ENCODE measurements at regions not wholly inside any gene's neighbourhood (a gene's known extent, or its start where the extent isn't known, plus 50 kb on each side); places are given as distances from the start of the nearest gene placed in this dataset.

DNA sequence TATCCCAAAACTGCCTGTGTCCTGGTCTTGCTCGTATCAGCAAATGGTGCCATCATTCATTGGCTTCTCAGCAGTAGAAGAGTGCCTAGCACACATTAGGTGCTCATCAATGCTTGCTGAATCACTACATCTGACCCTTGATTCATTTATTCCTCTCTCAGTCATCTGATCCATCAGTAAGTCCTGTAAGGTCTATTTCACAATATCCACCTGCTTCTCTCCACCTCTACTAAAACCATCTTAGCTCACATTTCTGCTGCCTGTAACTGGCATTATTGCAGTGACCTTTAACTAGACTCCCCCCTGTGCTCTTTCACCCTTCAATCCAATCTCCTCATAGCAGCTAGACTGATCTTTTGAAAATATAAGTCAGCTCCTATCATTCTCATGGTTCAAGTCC lies 387.6 kb upstream of the SPRED2 start:
- intact Hi-C loops (cut with DNase I; ENCODE audit: low total_unique reads): no loop called here
- Histone ChIP-seq H3K9me3 (no peaks in the 10 kb centered on the region), H3K4me1 (no peaks in the 10 kb centered on the region), H3K27me3 (no peaks in the 10 kb centered on the region), H3K4me3 (no peak overlapping the region), H3K36me3 (no peaks in the 10 kb centered on the region), H3K27ac (no peak overlapping the region)
- in situ Hi-C loops (cut with MboI; ENCODE audit: low sequenced_read_pairs in 4 of 4): no loop called here
- DNase-seq (no peak), ATAC-seq (no peak)
- TF ChIP-seq POLR2A (IDR thresholded peaks at IDR 0.05): no peak
- TF ChIP-seq, protein P1, sequence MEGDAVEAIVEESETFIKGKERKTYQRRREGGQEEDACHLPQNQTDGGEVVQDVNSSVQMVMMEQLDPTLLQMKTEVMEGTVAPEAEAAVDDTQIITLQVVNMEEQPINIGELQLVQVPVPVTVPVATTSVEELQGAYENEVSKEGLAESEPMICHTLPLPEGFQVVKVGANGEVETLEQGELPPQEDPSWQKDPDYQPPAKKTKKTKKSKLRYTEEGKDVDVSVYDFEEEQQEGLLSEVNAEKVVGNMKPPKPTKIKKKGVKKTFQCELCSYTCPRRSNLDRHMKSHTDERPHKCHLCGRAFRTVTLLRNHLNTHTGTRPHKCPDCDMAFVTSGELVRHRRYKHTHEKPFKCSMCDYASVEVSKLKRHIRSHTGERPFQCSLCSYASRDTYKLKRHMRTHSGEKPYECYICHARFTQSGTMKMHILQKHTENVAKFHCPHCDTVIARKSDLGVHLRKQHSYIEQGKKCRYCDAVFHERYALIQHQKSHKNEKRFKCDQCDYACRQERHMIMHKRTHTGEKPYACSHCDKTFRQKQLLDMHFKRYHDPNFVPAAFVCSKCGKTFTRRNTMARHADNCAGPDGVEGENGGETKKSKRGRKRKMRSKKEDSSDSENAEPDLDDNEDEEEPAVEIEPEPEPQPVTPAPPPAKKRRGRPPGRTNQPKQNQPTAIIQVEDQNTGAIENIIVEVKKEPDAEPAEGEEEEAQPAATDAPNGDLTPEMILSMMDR (IDR thresholded peaks at IDR 0.05 in 4 of 5, conservative IDR thresholded peaks at IDR 0.05 in 1 of 5): no peak

DNA sequence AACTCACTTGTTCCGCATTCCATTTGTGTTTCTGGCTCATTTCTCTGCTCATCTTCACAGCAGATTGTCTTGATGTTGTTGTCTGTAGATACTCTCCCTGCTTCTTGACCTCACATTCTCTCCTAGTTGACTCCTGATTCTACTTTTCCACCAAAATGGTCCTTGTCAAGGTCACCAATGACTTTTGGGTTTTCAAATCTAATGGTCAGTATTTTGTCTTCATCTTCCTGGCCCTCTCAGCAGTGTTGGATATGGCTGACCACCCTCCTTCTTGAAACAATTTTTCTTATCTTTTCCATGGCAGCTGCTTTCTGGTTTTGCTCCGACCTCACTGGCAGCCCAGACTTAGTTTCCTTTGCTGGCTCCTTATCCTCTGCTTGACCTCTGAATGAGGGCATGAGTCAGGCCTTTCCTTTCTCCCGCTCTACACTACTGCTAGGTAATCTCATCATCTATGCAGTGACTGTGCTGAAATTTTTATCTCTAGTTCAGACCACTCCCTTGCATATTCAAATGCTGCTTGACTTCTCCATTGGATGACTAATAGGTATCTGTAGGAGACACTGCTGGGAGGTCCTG lies 386.6 kb upstream of the SPRED2 start:
- in situ Hi-C loops (cut with MboI; ENCODE audit: low sequenced_read_pairs in 4 of 4) (no loop called here), intact Hi-C loops (cut with DNase I; ENCODE audit: low total_unique reads) (no loop called here)
- no peaks in the 10 kb centered on the region for H3K4me1 ChIP-seq
- DNase-seq: no peak
- H3K36me3 ChIP-seq: no peaks in the 10 kb centered on the region
- no peak overlapping the region for H3K4me3 ChIP-seq
- H3K9me3 ChIP-seq: no peaks in the 10 kb centered on the region
- H3K27me3 ChIP-seq: no peaks in the 10 kb centered on the region
- TF ChIP-seq POLR2A (IDR thresholded peaks at IDR 0.05): no peak
- TF ChIP-seq, protein P1 (IDR thresholded peaks at IDR 0.05 in 4 of 5, conservative IDR thresholded peaks at IDR 0.05 in 1 of 5): no peak
- no peak overlapping the region for H3K27ac ChIP-seq
- no peak for ATAC-seq

DNA sequence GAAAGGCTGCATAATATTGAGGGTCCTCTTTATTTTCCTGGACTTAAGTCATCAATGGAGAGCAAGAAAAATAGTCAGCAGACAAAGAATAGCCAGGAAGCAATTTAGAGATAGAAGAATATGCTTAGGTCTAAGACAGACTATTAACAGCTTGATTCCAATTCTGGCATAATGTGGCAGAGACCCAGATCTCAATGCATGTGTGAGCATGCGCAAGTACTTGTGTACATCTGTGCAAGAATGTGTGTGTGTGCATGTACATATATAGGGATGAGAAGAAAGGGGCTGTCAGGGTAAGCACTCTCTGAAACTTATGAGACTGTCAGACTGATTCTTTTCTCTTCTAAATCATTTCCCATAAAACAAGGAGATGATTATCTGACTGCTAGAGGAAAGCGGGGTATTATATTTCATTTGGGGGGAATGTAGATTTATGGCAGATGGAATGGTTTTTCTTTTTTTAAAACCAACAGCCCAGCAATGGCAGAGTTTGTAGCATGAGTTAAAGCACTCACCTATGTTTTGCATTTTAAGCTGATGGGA lies 381.3 kb upstream of the SPRED2 start:
- Histone ChIP-seq H3K4me3 (no peak overlapping the region), H3K4me1 (no peaks in the 10 kb centered on the region), H3K27me3 (no peaks in the 10 kb centered on the region), H3K36me3 (no peaks in the 10 kb centered on the region), H3K9me3 (no peaks in the 10 kb centered on the region), H3K27ac (no peak overlapping the region)
- no peak for ATAC-seq
- TF ChIP-seq, protein P1 (IDR thresholded peaks at IDR 0.05 in 4 of 5, conservative IDR thresholded peaks at IDR 0.05 in 1 of 5): no peak
- TF ChIP-seq POLR2A (IDR thresholded peaks at IDR 0.05): no peak
- in situ Hi-C loops (cut with MboI; ENCODE audit: low sequenced_read_pairs in 4 of 4) (no loop called here), intact Hi-C loops (cut with DNase I; ENCODE audit: low total_unique reads) (no loop called here)
- no peak for DNase-seq

DNA sequence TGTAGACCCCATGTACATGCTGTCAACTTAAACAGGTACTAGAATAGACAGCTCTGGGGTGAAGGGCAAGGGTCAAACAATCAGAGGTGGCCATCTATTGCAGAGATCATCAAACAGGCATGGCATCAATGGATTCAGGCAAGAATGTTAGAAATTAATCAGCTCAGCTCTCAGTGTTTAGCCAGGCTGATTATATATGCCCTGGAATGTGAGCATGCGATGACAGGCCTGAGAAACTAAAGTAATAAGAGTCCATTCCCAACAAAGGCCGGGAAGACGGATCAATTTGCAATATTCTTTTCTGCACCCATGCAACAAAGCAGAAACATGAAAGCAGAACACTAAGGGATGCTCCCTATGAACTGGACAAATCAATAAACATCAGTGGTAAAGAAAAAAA lies 380.5 kb upstream of the SPRED2 start:
- TF ChIP-seq, protein P1 (IDR thresholded peaks at IDR 0.05 in 4 of 5, conservative IDR thresholded peaks at IDR 0.05 in 1 of 5): no peak
- TF ChIP-seq POLR2A (IDR thresholded peaks at IDR 0.05): no peak
- in situ Hi-C loops (cut with MboI; ENCODE audit: low sequenced_read_pairs in 4 of 4): no loop called here

DNA sequence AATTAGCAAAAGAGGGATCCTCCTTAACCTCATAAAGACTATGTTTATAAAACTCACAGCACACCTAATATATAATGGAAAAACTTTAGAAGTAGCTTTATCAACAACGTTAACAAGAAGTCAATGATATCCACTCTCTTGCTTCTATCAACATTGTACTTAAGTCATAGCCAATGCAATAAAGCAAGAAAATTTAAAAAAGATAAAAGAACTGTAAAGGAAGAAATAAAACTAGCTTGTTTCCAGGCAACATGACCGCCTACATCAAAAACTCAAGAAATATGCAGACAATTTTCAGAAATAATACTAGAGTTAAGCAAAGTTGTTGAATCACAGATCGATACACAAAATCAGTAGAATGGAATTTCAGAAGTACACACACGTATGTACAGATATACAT lies 375.5 kb upstream of the SPRED2 start:
- intact Hi-C loops (cut with DNase I; ENCODE audit: low total_unique reads): no loop called here
- Histone ChIP-seq H3K27ac (no peak overlapping the region), H3K36me3 (no peaks in the 10 kb centered on the region), H3K27me3 (no peaks in the 10 kb centered on the region), H3K4me3 (no peak overlapping the region), H3K9me3 (peaks cover 0 to 3% (median 0%) of the 10 kb centered on the region in 3 donors), H3K4me1 (no peaks in the 10 kb centered on the region)
- no peak for DNase-seq
- ATAC-seq: no peak
- in situ Hi-C loops (cut with MboI; ENCODE audit: low sequenced_read_pairs in 4 of 4): no loop called here
- TF ChIP-seq, protein P1 (IDR thresholded peaks at IDR 0.05 in 4 of 5, conservative IDR thresholded peaks at IDR 0.05 in 1 of 5): no peak
- no peak for TF ChIP-seq POLR2A (IDR thresholded peaks at IDR 0.05)

More for the DNA sequence above, 380.5 kb upstream of the SPRED2 start:
- no peak for ATAC-seq
- Histone ChIP-seq H3K36me3 (no peaks in the 10 kb centered on the region), H3K27ac (no peak overlapping the region), H3K4me3 (no peak overlapping the region), H3K9me3 (peaks cover 0 to 3% (median 0%) of the 10 kb centered on the region in 3 donors), H3K27me3 (no peaks in the 10 kb centered on the region), H3K4me1 (no peaks in the 10 kb centered on the region)
- no peak for DNase-seq
- intact Hi-C loops (cut with DNase I; ENCODE audit: low total_unique reads): no loop called here
